HG02943 (cell line): ENCODE measurements at regions not wholly inside any gene's neighbourhood (a gene's known extent, or its start where the extent isn't known, plus 50 kb on each side); places are given as distances from the start of the nearest gene placed in this dataset.

ENCODE experiments used
- ATAC-seq: cut with Tn5 transposase; IDR thresholded peaks from one replicate; pipeline ENCODE4 v1.9.1; 2021; ENCODE audit warnings: mild to moderate bottlenecking, low read depth, moderate library complexity; ENCODE audit not compliant: unreplicated experiment

DNA sequence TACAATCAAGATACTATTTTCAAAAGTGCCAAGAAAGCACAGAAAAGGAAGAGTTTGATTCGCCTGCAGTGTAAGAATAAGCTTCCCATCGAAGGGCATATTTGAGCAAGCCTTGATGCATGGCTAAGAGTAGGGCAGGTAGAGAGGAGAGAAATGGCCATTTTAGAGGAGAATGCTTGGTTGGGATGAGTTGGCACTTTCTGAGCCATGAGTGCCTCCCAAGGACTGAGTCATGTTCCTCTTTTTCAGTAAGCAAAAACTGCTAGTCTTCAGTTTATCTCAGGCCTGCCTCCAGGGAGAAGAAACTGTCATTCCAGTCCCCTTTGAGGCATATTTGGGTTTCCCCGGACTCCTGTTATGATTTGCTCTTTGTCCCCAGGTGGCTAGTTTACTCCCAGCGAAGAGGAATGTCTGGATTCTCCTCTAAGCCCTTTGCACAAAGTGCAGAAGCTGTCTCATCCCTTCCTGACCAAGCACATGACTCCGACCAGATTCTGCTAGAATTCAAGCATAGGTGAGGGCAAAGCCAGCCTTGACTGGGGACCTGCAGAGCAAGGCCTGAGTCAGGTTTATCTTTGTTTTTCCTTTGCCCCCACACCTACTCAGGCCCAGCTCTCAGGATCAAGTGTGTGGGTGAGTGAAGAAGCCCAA is 115.2 kb downstream of the TTC32 start:
- ATAC-seq: no peak

DNA sequence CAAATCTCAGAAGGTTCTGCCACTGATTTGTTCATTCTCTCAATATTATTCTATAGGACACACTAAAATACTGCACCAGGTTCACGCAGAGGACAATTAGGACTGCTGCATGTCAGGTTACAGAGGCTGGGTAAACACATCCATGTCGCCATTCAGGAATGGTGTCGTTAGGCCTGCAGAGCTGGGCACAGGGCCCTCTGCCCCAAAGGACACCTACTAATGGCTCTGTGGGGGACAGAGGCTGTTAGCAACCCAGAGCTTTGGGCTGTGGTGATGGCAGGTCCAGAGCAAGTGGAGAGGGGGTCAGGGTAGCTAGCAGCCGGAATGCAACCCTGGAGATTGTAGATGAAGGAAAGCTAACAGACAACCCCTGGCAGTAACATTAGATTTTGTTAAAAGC is 115.9 kb downstream of the TTC32 start:
- no peak for ATAC-seq

DNA sequence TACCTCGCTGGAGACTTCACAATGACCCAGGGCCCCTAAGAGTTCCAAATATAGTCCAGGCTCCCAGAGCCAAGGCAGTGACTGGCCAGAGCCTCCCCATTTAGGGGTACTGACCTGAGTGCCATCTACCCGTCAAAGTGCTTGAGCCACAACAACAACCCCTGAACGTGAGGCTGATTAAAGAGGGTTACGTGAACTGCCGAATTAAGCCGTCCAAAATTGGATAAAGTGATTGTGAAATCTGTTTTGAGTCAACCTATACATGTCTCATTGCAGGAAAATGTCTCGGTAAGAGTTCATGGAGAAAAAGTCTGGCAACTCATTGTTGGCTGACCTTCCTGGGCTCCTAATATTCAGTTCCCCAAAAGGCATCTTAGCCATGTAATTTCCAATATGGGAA is 116.3 kb downstream of the TTC32 start:
- no peak for ATAC-seq

DNA sequence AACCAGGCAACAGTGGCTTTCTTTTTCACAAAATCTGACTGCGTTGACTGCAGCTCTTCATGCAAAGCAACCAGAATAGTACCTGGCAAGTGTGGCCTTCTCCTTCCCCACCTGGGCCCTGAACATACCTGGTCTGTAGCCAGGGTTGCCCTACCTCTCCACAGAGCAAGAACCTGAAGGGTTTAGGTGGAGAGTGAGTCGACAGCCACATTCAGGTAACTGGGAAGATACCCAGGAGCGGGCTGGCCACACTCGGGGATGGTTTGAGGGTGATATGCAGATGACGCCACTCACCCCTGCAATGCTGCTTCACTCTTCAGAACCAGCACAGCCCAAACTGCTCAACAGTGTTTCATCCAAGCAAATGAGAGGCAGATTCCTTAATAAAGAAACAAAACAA is 117.3 kb downstream of the TTC32 start:
- no peak for ATAC-seq

DNA sequence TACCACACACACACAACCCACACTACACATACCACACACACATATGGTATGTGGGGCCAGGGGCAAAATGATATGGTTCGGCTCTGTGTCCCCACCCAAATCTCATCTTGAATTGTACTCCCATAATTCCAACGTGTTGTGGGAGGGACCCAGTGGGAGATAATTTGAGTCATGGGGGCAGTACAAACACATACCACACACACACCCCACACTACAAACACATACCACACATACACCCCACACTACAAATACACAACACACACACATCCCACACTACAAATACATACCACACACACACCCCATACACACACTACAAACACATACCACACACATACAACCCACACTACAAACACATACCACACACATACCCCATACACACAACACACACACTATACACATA is 117.8 kb downstream of the TTC32 start:
- no peak for ATAC-seq

DNA sequence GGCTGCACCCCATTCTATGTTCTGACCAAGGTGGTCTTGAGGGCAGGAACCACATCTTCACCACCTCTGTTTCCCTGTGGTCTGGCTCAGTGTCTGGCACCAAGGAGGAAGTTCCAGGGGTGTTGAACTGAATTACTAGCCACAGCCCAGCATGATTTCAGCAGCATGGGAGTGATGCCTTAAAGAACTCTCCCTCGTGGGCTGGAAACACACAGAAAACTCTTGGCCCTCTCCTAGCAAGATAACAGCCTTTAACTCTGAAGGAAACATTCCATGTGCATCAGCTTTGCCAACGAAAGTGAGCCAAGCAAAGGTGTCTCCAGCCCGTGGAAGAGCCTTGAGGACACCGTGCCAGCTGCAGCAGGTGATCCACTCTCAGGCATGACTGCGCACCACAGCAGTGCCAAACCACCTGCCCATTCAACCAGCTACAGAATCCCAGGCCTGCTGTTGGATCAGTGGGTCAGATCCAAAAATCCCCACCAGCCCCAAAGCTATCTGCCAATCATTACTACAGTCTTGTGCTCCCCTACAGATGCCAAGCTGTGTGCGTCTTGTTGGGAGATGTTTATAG is 124.8 kb downstream of the TTC32 start:
- ATAC-seq: no peak

DNA sequence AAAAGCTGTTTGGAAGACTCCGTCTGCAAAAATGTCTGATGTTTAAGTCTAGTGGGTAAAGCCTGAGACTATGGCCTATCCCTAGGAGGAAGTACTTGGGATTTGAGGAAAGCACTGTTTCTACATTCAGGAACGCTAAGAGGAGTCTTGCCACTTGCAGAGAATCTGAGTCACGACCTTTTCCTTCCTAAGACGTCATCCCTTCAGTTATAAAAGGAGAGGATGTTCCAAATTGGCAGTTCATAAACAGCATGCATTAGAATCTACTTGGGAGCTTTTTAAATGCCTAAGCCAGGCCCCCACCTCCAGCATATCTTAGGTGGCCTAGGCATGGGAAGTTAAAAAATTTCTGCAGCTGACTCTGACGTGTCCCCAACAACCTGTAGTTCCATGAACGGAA is 125.9 kb downstream of the TTC32 start:
- no peak for ATAC-seq

DNA sequence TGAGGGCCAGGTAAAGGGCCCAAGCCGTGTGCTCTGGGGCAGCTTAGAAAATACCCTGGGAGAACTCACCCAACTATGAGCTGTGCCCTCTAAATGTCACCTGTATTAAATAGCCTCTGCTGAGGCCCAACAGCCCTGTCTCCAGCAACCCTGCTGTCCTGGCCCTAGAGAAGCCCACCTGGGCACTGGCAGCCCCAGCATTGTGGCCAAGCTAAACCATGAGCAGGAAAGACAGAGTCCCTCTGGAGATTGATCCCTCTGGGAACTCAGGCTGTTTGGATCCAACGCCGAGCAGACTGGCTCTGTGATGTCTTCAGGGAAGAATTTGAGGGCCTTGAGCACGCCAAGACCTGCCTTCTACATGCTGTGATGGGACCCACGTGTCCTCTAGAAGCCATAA is 126.5 kb downstream of the TTC32 start:
- no peak for ATAC-seq

DNA sequence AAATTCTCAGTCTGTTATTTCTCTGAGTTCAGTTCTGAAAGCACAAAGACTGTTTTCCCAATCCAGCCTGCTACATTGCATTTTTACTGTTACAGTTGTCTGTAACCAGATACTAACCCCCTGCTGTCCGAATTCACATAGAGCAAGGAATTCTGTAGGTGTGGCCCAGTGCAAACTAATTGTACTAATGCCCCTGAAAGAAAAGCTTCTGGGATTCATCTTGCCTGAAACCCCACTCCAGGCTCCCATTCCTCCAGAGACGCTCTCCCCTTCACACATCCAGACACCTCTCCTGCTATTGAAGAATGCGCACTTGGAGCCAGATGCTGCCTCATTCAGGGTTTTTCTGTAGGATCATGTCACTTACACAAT is 127.0 kb downstream of the TTC32 start:
- ATAC-seq: no peak

DNA sequence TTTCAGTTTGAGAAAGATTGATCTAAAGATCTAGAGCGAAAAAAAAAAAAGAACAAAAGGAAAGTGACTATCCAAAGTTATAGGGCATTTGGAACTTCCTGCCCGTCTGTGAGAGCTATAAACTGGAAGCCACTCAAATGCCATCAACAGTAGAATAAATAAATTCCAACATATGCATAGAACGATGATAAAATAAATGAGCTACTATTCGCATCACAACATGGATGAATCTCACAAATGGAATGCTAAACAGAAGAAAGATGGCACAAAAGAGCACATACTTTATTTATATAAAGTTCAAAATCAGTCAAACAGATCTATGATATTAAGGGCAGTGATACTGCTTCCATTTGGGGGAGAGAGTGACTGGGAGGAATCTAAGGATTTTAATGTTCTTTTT is 128.8 kb downstream of the TTC32 start:
- no peak for ATAC-seq

DNA sequence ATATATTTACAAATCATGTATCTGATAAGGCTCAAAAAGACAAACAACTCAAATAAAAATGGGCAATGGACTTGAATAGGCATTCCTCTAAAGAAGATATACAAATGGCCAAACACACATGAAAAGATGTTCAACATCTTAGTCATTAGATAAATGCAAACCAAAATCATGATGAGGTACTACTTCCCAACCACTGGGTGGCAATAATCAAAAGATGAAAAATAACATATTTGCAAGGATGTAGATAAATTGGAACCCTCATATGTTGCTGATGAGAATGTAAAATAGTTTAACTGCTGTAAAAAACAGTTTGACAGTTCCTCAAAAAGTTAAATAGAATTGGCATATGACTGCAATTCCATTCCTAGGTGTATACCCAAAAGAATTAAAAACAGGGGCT is 132.3 kb downstream of the TTC32 start:
- ATAC-seq: no peak

DNA sequence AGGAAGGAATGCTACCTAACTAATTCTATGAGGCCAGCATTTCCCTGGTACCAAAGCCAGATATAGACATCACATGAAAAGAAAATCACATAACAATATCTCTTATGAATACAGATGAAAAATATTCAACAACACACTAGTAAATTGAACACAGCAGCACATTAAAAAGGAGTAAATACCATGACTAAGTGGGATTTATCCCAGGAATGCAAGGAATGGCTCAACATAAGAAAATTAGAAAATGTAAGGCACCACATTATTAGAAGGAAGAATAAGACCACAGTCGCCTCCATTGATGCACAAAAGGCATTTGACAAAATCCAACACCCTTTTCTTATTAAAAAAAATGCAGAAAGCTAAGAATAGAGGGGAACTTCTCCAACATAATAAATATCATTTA is 133.9 kb downstream of the TTC32 start:
- ATAC-seq: no peak

DNA sequence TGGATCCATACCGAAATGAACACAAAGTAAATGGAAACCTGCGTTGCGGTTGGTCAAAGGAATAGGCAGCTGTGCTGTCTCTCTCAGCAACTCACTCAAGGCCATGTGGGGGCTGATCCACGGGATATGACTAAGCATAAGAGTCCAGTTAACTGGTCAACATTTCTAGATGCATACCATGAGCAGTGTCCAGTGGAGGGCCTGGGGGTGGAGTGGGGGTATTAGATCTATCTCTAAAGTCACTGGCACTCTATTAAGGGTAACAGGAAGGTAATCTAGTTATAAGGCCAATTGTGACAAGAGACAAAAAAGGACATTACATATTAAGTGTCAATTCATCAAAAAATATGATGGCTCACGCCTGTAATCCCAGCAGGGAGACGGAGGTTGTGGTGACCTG is 136.8 kb downstream of the TTC32 start:
- no peak for ATAC-seq

DNA sequence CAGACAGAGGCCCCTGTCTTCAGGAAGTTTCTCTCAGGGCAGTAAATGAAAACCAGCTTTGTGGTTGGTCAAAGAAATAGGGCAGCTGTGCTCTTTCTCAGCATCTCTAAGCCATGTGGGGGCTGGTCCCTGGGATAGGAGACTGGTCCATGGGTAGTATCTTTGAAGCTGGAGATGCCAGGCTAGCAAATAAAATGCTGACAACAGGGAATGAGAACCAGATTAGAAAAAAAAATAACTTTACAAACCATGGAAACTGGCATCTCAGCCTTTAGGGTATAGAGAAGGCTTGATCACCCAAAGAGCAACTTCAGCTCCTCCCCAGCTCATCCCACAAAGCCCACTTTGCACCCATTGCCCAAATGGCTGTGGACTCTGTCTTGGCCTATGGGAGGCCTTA is 138.1 kb downstream of the TTC32 start:
- ATAC-seq: no peak

DNA sequence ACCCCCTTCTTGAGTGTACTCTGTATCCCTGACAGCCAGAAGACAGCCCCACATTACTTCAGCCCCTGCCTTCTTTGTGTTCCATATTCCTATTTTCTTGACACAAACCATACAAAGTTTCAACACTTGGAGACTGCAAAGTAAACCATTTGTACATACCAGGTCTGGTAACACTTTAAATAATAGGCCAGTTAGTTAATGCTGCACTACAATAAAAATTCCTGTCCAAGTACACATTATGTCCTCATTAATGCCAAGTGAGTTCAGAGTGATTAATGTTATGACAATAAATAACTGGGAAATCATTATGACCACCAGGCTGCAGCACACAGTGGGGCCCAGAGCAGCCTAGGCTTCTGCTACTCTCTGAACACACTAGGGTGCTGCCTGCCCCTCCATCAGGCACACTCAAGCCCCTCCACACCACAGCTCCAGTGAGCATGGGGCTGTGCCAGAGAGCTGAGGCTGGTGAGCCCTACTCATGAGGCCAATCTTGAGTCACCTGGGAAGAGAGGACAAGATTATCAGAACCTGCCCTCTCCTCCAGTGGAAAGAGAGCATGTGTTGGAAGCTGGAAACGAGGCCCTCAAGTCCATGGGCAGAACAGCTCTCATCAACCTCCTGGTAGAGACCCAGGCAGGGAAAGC is 138.7 kb downstream of the TTC32 start:
- no peak for ATAC-seq

DNA sequence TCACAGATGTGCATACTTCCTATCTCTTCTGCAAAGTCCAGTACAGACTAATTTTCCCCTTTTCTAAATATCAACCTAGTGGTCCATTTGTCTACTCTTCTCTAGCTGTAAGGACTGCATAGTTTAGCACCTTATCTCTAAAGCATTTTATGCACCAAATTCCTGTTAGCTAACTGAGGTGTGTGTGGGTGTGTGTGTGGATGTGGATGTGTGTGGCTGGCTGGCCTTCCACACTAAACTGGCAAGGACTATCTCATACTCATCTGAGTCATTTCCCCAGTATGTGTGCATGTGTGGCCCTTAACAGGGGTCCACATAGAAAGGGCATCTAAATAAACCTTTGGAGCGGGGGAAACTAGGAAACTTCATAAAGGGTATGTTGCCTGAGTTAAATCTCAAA is 139.6 kb downstream of the TTC32 start:
- ATAC-seq: no peak

DNA sequence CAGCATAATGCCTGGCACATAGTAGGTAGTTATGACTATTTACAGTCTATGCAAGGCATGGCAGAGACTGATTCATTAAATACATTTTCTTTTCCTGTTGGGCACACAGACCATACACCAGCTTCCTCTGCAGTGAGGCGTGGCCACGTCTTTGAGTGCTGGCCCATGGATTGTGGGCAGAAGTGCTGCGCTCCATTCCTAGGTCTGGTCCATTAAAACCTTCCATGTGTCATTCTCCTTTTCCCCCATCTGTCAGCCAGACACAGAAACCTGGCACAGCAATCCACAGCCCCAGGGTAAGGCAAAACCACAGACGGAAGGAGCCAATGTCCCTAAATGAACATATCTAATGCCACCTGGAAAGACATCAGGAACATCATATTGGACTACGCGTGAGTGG is 141.9 kb downstream of the TTC32 start:
- no peak for ATAC-seq

DNA sequence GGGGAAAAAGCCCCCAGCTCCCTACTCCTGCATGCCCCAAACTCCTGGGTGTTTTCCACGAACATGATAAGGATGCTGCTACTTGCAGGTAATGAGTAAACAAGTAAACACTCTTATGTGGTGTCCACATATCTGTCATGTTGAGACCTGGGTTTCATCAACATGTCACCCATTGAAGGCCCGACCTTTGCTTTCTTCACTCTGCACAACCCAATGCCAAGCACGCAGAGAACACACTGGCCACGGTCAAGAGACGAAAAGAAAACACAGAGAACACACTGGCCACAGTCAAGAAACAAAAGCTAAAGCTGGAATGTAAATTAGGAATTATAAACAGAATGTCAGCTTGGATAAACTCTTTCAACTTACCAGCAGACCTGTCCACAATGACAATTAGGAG is 143.1 kb downstream of the TTC32 start:
- ATAC-seq: no peak

DNA sequence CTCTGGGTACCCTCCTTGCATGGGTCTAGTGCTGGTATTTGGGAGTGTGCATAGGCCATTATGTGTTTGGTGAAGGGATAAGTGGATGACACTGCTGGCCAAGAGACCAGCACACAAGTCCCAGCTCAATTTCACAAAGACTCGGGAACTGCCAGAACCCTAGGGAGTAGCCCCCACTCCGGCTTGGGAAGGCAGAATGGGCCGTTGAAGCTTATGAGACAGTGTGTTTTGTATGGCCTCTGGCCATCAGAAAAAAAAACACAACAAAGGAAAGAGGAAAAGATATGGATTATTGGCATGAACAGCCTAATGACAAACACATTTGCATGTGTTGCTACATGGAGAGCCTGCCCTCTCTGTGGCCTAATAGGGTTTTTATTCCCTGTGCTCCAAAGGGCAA is 144.2 kb downstream of the TTC32 start:
- no peak for ATAC-seq

DNA sequence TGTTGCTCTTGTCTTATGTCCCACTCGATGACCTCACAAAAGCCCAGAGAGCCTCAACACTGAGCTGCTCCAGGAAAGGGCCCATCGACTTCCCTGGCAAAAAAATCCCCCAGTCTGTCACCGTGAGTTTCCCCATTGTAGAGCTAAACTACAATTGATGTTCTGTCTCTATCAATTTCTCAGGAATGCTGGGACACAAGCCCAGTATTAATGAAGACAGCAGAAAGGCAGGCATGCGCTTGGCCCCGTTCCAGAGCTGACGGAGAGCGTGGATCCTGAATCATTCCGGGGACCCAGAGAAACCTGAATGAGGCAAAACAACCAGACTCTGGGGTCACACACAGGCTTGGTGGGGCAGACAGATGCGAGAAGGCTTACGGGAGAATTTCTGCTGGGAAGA is 146.9 kb downstream of the TTC32 start:
- ATAC-seq: no peak

DNA sequence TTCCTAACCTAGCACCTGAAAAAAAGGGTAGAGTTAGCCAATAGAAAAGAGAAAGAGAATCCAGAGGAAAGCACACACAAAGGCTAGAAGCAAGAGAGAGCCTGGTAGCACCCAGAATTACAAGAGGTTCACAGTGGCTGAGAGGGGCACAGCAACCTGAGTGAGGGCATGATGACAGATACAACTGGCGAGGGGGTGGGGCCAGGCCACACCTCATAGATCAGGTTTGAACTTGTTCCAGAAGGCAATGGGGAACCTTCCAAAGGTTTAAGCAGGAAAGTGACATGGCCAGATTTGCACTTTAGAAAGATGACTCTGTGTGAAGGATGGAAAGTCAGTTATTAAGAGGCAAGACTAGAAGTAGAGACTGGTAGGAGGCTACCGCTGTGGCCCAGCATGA is 148.0 kb downstream of the TTC32 start:
- no peak for ATAC-seq

DNA sequence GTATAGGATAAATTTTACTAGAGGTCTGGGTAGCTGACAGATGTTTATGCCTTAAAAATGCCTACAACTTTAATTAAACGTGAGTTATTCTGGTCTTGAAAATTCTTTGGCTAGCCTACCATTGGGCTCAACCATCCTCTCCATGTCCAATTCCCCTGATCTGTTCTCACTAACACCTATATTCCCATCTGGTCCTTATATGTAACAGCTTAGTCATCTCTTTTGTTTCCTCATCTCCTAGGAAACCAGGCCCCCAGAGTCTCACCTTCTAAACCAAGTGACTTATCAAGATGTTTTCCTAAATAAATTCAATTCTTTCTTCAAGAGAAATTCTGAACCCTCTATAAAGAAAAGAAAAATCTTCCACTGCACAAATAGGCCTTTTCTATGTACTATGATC is 148.5 kb downstream of the TTC32 start:
- ATAC-seq: no peak
